ENCODE measurements at regions not wholly inside any gene's neighbourhood (a gene's known extent, or its start where the extent isn't known, plus 50 kb on each side); places are given as distances from the start of the nearest gene placed in this dataset.
A peak's percentile ranks its signal among the peaks of the same experiment; 100 is the strongest.

- no peak for TF ChIP-seq ZNF609 (CRISPR knock-in tag; IDR thresholded peaks at IDR 0.05; ENCODE audit: borderline replicate concordance)
- TF ChIP-seq PCBP2 (IDR thresholded peaks at IDR 0.05; ENCODE audit: low read depth, low read length, poor library complexity, severe bottlenecking), result no peak
- TF ChIP-seq DDX20 (tag; IDR thresholded peaks at IDR 0.05; ENCODE audit: low read depth), result no peak
- no peak for TF ChIP-seq RFX7 (CRISPR knock-in tag; IDR thresholded peaks at IDR 0.05)
- no peak for TF ChIP-seq NKRF (IDR thresholded peaks at IDR 0.05; ENCODE audit: borderline replicate concordance)
- TF ChIP-seq POLR2H (tag; IDR thresholded peaks at IDR 0.05; ENCODE audit: low read depth), result no peak
- TF ChIP-seq DMBX1 (CRISPR knock-in tag; IDR thresholded peaks at IDR 0.05; ENCODE audit: borderline replicate concordance), result no peak; the same call in 1 of the 2 replicates
- no peak for TF ChIP-seq ARID3B (CRISPR knock-in tag; IDR thresholded peaks at IDR 0.05; ENCODE audit: borderline replicate concordance)
- no peak for TF ChIP-seq ZC3H8 (IDR thresholded peaks at IDR 0.05)
- no peak for TF ChIP-seq ZNF445 (CRISPR knock-in tag; IDR thresholded peaks at IDR 0.05; ENCODE audit: low read depth)
- TF ChIP-seq MEIS2 (IDR thresholded peaks at IDR 0.05; ENCODE audit: partially characterized antibody), result peak; percentile 80
- TF ChIP-seq ETV1 (tag; conservative IDR thresholded peaks at IDR 0.05; ENCODE audit: low read depth), result no peak; the same call in 1 of the 2 replicates
- peak in 1 of 2 experiments; percentile 32; a peak in 2 of 4 replicates for TF ChIP-seq RAD21 (CRISPR knock-in tag; conservative IDR thresholded peaks at IDR 0.05 in 1 of 2, IDR thresholded peaks at IDR 0.05 in 1 of 2)
- peak; percentile 80 for TF ChIP-seq SMARCA4 (IDR thresholded peaks at IDR 0.05)
- no peak for TF ChIP-seq MIER1 (IDR thresholded peaks at IDR 0.05; ENCODE audit: low read depth)
- TF ChIP-seq BACH1 (tag; IDR thresholded peaks at IDR 0.05), result no peak
- no peak for TF ChIP-seq HNRNPL (IDR thresholded peaks at IDR 0.05; ENCODE audit: low read depth, low read length)
- no peak for TF ChIP-seq PURB (CRISPR knock-in tag; IDR thresholded peaks at IDR 0.05; ENCODE audit: low read depth)
- no peak for TF ChIP-seq NBN (IDR thresholded peaks at IDR 0.05; ENCODE audit: low read depth)
- peak; percentile 98 for TF ChIP-seq SOX6 (IDR thresholded peaks at IDR 0.05)
- no peak for TF ChIP-seq PHTF2 (CRISPR knock-in tag; IDR thresholded peaks at IDR 0.05)
Measured at GRCh38 chr3:151630938-151631441, 102.7 kb upstream of the AADACL2 start (continued).
